Retinal pigment epithelial cell (primary cell): ENCODE measurements at regions not wholly inside any gene's neighbourhood (a gene's known extent, or its start where the extent isn't known, plus 50 kb on each side); places are given as distances from the start of the nearest gene placed in this dataset.

Experiments used
- DNase-seq: peaks from one replicate; pipeline ENCODE4 v3.0.0-alpha.2; 2010; ENCODE audit warnings: low read depth
- H3K4me3 ChIP-seq: 2 replicates; pipeline ENCODE4 v1.5.1; 2011; ENCODE audit warnings: mild to moderate bottlenecking, low read length, control low read depth, moderate library complexity
- TF ChIP-seq, protein P1 (sequence below): conservative IDR thresholded peaks from 2 replicates; pipeline ENCODE4 v1.5.1; 2011; ENCODE audit warnings: low read depth, low read length, control low read depth, inconsistent platforms

DNA sequence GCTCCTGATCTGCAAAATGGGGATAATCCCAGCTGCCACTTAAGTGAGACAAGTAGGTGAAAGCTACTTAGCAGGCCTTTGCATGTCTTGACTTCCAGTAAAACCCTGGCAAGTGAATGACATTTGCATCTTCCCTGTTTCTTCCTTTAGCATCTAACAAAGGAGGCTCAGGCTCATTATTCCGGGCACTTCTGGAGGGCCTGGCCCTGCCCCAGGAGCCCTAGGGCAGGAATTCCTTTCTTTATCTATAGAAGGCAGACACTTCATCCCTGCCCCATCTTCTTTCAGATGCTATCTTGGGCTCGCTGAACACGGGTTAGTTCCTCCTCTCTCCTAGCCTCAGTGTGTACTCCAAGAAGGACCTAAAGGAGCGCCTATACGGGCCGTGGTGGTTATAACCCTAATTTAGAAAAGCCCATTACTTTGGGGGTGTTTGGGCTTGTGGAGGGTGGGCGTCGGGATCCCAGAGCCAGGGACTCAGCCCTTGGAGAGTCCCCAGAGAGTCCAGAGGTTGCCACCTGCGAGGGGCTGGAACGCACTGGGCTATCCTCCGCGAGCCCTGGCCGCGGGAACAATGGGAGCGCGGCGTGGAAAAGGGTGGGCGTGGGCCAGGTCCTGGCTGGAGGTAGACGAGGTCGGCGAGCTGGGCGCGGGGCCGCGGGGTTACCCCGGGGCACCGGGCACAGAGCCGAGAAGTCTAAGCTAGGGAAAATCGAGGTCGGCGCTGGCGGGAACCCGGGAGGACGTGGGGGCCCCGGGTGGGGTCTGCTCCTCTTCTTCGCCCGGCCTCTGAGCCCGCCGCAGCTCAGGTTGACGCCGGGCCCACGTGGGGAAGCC, 62.8 kb upstream of the EPB41L1 start:
- TF ChIP-seq, protein P1, sequence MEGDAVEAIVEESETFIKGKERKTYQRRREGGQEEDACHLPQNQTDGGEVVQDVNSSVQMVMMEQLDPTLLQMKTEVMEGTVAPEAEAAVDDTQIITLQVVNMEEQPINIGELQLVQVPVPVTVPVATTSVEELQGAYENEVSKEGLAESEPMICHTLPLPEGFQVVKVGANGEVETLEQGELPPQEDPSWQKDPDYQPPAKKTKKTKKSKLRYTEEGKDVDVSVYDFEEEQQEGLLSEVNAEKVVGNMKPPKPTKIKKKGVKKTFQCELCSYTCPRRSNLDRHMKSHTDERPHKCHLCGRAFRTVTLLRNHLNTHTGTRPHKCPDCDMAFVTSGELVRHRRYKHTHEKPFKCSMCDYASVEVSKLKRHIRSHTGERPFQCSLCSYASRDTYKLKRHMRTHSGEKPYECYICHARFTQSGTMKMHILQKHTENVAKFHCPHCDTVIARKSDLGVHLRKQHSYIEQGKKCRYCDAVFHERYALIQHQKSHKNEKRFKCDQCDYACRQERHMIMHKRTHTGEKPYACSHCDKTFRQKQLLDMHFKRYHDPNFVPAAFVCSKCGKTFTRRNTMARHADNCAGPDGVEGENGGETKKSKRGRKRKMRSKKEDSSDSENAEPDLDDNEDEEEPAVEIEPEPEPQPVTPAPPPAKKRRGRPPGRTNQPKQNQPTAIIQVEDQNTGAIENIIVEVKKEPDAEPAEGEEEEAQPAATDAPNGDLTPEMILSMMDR = no peak
- H3K4me3 ChIP-seq = peak overlapping the region; percentile 42
- DNase-seq = no peak

DNA sequence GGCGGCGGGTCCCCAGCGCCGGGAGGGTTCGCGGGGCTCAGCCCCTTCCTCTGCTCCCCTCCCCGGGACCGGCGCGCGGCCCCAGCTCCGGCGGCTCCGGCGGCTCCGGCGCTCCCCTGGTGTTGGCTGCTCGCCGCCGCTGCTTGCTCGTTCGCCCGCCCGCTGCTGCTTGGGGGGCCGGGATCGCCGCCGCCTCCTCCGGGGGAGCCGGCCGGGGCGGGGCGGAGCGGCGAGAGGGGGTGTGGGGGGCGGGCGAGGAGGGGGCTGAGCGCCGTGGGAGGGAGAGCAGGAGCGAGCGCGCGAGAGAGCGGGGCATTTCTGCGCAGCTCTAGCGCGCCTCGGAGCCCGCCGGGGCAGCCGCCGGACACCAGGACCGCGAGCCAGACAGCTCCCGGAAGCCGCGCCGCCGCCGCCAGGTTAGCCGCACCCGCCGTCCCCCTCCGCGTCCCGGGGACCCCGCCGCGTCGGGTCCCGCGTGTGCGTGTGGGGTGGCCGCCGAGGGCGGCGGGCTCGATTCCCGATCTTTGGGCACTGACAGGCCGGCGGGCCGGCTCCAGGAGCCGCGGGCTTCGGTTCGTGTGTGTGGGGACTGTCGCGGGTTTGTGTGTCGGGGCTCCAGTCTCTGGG, 62.0 kb upstream of the EPB41L1 start:
- TF ChIP-seq, protein P1 = no peak
- no peak for DNase-seq

GRCh38 chr20:36093025-36093803, 61.3 kb upstream of the EPB41L1 start:
- TF ChIP-seq, protein P1 = no peak
- no peak for DNase-seq
- peak overlapping the region; percentile 64 for H3K4me3 ChIP-seq

More for the DNA sequence above, 62.0 kb upstream of the EPB41L1 start:
- H3K4me3 ChIP-seq = peak overlapping the region; percentile 64

- TF ChIP-seq, protein P1 = no peak
- no peak for DNase-seq
Measured at GRCh38 chr20:36093804-36094145, 60.8 kb upstream of the EPB41L1 start.

DNA sequence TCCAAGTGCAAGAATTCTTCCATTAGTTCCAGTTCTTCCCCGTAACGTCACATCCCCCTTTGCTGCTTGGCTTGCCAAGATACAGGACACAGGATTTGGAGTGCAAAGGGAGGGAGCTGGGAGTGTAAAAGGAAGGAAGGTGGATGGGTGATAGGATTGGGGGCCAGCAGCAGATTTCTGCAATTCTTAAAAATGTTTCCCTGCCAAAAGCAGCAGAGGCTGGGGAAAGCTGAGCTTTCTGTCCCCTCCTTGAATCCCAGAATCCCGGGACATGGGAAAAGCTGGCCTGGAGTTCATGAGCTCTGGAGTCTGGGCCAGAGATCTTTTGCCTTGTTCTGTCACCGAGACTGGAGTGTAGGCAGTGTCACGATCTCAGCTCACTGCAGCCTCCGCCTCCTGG, 60.0 kb upstream of the EPB41L1 start:
- no peak for DNase-seq
- peak overlapping the region; percentile 64 for H3K4me3 ChIP-seq
- TF ChIP-seq, protein P1 = no peak

More at GRCh38 chr20:36093804-36094145, 60.8 kb upstream of the EPB41L1 start:
- H3K4me3 ChIP-seq = peak overlapping the region; percentile 64

- no peak for DNase-seq
- H3K4me3 ChIP-seq = no peak overlapping the region
- TF ChIP-seq, protein P1 = no peak
Measured at GRCh38 chr20:36096435-36096834, 58.1 kb upstream of the EPB41L1 start.
